ENCODE measurements at regions not wholly inside any gene's neighbourhood (a gene's known extent, or its start where the extent isn't known, plus 50 kb on each side); places are given as distances from the start of the nearest gene placed in this dataset.
A peak's percentile ranks its signal among the peaks of the same experiment; 100 is the strongest.
"Not testable (repeated sequence)": the region's sequence is repeated elsewhere in the genome, so short reads cannot be mapped to it uniquely, and the experiment has no call there.

DNA sequence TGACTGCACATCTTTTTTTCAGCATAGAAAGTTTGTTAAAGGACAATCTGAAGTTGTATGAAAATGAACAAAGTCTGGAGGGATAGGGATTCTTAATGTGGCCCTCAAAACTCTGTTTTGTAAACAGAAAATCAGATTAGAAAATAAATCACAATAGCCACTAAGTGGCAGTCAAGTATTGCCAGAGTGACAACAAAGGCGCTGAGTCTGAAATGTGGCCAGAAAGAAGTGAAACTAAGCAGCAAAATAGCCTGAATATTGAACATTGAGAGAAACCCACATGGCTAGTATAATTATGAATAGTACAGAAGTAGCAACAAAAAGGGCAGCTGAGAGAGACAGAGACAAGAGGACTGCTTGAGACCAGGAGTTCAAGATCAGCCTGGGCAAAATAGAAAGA is 81.1 kb upstream of the CT45A1 start:
- TF ChIP-seq POLR2A (IDR thresholded peaks at IDR 0.05; ENCODE audit: low read depth, low read length), result no peak
- DNase-seq (ENCODE audit: insufficient read length, low spot score) (no peak), FAIRE-seq (peak; percentile 6)

DNA sequence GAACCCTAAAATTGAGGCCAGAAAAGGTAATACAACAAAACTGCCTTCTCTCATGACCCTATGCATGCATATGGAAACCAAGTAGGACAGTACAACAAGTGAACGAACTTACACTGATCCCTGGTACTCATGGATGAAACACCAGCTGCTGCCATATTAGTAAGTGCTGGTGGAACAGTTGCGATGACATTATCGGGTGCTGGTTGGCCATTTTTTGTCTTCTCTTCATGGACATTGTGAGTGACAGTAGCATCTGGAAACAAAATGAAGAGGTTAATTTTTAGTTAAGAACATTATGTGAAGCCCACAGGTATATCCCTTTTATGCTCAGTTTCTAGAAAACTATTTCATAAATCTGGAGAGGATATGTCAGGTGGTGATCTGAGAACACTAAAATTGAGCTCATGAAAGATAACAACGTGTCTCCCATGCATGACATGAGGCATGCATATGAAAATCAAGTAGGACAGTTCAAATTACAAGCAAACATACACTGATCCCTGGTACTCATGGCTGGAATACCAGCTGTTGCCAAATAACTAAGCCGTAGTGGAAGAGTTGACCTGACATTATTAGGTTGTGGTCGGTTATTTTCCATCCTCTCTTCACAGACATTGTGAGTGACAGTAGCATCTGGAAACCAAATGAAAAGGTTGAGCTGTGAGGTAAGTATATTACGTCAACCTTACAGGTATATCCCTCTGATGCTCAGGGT is 74.2 kb upstream of the CT45A1 start:
- TF ChIP-seq POLR2A (IDR thresholded peaks at IDR 0.05; ENCODE audit: low read depth, low read length), result no peak
- FAIRE-seq (no peak), DNase-seq (ENCODE audit: insufficient read length, low spot score) (no peak)

DNA sequence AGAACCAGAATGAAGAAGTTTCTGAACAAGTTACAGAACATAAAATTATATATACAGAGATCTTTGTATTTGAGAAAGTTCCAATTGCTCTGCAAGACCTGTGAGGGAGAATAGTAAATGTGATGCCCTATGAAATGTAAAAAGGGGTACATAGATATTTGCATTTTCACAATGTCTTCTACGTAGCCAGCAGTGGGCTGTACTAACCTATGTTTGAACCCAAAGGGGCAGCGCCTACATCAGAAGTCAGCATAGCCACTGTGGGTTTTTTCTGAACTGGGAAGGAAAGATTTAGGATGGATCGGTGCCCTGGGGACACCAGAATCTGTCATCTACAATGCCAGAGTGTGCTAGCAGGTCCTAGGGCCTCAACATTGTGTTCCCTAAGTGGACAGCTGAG is 69.5 kb upstream of the CT45A1 start:
- no peak for TF ChIP-seq POLR2A (IDR thresholded peaks at IDR 0.05; ENCODE audit: low read depth, low read length)
- FAIRE-seq (no peak), DNase-seq (ENCODE audit: insufficient read length, low spot score) (no peak)

DNA sequence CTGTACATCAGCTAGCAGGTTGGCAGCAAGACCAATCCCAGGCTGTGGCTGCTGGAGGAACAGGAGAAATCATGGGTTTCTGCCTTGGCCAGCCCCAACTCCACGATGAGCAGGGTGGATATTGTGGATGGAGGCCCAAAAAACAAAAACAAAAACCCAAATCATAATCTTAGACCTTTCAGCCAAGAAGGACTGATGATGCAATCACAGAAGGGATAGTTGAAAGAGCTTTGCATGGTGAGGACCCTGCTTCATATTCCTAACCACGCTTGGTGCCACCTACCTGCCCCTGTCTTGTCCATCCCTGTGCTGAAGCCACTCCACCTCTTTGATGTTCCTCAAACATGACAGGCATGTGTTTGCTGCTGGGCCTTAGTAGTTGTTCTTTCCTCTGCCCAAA is 68.8 kb upstream of the CT45A1 start:
- TF ChIP-seq POLR2A (IDR thresholded peaks at IDR 0.05; ENCODE audit: low read depth, low read length), result no peak
- FAIRE-seq, result no peak
- no peak for DNase-seq (ENCODE audit: insufficient read length, low spot score)

DNA sequence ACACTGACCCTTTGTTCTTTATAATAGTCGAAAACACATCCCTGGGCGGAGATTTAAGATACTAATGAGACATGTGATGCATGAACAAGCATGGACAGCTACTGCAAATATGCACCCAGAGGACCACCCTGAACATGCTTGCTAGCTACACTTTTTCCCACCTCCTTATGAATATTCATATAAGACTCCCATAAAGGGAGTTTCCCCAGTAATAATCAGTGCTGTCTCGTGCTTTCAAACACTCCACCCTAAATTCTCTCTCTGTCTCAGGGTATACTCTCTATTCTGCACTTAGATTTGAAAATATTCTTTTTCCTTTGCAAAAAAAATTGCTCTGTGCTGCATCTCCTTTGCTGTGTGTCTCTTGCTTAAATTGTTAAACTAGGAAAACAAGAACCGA is 64.4 kb upstream of the CT45A1 start:
- DNase-seq (ENCODE audit: insufficient read length, low spot score) (no peak), FAIRE-seq (no peak)
- TF ChIP-seq POLR2A (IDR thresholded peaks at IDR 0.05; ENCODE audit: low read depth, low read length), result no peak

DNA sequence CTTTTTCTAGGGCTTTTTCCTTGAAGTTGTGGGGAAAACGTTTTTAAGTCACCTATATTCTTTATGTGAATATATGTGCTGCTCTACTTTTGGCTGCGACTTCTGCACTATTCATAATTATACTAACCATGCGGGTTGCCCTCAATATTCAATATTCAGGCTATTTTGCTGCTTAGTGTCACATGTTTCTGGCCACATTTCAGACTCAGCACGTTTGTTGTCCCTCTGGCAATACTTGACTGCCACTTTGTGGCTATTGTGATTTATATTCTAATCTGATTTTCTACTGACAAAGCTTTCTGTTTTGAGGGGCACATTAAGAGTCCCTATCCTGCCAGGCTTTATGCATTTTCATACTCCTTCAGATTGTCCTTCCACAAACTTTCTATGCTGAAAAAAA is 63.9 kb upstream of the CT45A1 start:
- TF ChIP-seq POLR2A (IDR thresholded peaks at IDR 0.05; ENCODE audit: low read depth, low read length), result no peak
- FAIRE-seq, result no peak
- DNase-seq (ENCODE audit: insufficient read length, low spot score), result no peak

DNA sequence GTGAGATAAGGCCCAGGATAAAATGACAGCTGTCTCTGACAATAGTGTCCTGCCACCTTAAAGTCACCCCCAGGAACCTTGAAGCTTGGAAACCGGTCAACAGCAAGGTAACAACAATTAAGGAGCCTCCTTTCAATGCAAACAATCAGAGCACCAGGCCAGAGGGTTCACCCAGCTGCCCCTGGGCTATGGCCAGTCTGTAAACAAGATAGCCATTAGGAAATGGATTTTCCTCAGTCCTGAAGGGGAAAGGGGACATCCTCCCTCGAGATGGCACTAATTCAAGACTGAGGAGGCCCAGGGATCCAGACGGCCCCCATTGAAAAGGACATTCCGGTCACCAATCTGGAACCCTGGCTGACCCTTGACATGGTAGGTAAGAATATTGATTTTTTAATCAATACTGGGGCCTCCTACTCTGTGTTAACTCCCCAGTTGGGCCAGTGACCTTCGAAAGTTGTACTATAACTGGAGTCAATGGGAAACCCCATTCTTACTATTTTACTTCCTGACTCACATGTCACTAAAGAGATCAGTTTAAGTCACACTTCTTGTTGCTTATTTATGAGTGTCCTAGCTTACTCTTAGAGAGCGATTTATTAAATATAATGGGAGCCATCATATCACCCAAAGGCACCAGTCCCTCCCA is 61.7 kb upstream of the CT45A1 start:
- DNase-seq (ENCODE audit: insufficient read length, low spot score) (no peak), FAIRE-seq (no peak)
- TF ChIP-seq POLR2A (IDR thresholded peaks at IDR 0.05; ENCODE audit: low read depth, low read length), result no peak

DNA sequence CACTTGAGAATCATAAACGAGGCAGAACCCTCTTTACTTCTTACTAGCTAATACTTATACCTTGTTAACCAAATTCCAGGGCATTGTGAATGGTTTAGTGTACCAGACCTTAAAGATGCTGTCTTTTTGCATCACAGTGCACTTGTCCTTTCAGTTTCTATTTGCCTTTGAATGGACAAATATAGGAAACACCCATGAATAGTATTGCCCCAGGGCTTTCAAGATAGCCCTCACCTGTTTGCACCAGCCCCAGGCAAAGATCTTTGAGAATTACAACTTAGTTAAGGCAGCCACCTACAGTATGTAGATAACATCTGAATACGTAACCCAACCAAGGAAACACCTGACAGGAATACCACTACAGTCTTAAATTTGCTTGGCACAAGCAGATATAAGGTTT is 60.8 kb upstream of the CT45A1 start:
- FAIRE-seq (no peak), DNase-seq (ENCODE audit: insufficient read length, low spot score) (no peak)
- no peak for TF ChIP-seq POLR2A (IDR thresholded peaks at IDR 0.05; ENCODE audit: low read depth, low read length)

DNA sequence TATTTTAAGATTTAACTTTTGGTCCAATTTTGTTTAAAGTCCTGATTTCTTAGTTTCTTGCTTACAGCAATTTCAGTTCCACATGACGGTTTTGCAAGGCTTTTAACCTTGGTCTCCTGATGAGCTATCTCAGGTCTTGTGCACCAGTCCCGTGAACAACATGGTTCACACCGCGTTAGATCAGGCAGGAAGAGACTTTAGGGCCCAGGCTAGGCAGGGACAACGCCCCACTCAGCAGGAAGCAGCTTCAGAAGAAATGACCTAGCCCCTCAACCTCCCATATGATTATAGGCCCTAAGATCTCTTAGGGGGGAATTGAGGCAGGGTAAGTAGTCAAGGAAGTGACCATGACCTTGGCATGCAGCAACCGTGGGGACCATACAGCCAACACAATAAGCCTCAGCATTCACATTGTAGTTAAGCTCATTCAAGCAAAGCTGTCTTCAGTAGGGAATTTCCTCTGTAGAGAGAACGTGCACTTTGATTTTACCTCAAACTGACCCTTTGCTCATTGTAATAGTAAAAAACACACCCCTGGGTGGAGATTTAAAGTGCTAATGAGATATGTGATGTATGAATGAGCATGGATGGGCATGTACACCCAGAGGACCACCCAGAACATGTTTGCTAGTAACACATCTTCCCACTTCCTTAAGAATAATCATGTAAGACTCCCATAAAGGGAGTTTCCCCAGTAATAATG is 55.3 kb upstream of the CT45A1 start:
- not testable (repeated sequence) for FAIRE-seq; DNase-seq (ENCODE audit: insufficient read length, low spot score)

Measured in H54 (cell line).